ENCODE measurements at regions not wholly inside any gene's neighbourhood (a gene's known extent, or its start where the extent isn't known, plus 50 kb on each side); places are given as distances from the start of the nearest gene placed in this dataset.

GRCh38 chr7:45511721-45512597, 62.2 kb upstream of the ADCY1 start:
- TF ChIP-seq CTCF (IDR thresholded peaks at IDR 0.05) (no peak), RNF2 (IDR thresholded peaks at IDR 0.05; ENCODE audit: borderline replicate concordance, low read depth) (no peak), EP300 (IDR thresholded peaks at IDR 0.05) (no peak), ZNF302 (CRISPR knock-in tag; IDR thresholded peaks at IDR 0.05) (no peak), POLR2A (IDR thresholded peaks at IDR 0.05; ENCODE audit: low read length) (no peak), KDM1A (IDR thresholded peaks at IDR 0.05; ENCODE audit: low read depth) (no peak), PBX3 (IDR thresholded peaks at IDR 0.05) (no peak), USF2 (IDR thresholded peaks at IDR 0.05) (no peak), RFX5 (IDR thresholded peaks at IDR 0.05) (no peak), JUN (IDR thresholded peaks at IDR 0.05) (no peak), SREBF2 (IDR thresholded peaks at IDR 0.05) (no peak), SMC3 (IDR thresholded peaks at IDR 0.05) (no peak), NPAS2 (CRISPR knock-in tag; IDR thresholded peaks at IDR 0.05; ENCODE audit: borderline replicate concordance) (no peak)
